ENCODE measurements at regions not wholly inside any gene's neighbourhood (a gene's known extent, or its start where the extent isn't known, plus 50 kb on each side); places are given as distances from the start of the nearest gene placed in this dataset.

DNA sequence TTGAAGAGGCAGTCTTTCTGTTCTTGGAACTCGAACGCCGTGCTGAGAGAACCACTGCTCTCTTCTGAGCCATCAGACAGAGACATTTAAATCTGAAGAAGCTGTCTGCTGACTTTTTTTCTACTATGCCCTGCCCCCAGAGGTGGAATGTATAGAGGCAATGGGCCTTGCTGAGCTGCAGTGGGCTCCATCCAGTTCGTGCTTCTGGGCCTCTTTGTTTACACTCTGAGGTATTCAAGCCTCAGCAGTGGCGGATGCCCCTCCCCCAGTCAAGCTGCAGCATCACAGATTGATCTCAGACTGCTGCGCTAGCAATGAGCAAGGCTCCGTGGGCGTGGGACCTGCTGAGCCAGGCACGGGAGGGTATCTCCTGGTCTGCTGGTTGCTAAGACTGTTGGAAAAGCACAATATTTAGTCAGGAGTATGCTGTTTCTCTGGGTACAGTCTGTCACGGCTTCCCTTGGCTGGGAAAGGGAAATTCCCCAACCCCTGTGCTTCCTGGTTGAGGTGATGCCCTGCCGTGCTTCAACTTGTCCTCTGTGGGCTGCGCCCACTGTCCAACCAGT is 526.8 kb downstream of the CD109 start:
- no peak overlapping the region for H3K4me3 ChIP-seq (ENCODE audit: low read length)
- TF ChIP-seq, protein P1, sequence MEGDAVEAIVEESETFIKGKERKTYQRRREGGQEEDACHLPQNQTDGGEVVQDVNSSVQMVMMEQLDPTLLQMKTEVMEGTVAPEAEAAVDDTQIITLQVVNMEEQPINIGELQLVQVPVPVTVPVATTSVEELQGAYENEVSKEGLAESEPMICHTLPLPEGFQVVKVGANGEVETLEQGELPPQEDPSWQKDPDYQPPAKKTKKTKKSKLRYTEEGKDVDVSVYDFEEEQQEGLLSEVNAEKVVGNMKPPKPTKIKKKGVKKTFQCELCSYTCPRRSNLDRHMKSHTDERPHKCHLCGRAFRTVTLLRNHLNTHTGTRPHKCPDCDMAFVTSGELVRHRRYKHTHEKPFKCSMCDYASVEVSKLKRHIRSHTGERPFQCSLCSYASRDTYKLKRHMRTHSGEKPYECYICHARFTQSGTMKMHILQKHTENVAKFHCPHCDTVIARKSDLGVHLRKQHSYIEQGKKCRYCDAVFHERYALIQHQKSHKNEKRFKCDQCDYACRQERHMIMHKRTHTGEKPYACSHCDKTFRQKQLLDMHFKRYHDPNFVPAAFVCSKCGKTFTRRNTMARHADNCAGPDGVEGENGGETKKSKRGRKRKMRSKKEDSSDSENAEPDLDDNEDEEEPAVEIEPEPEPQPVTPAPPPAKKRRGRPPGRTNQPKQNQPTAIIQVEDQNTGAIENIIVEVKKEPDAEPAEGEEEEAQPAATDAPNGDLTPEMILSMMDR (IDR thresholded peaks at IDR 0.05; ENCODE audit: low read depth, low read length, poor library complexity, severe bottlenecking) = no peak
- TF ChIP-seq EZH2phosphoT487 (IDR thresholded peaks at IDR 0.05; ENCODE audit: borderline replicate concordance, low read length) = no peak
- H3F3A ChIP-seq (ENCODE audit: control insufficient read depth, insufficient read depth) = no peaks in the 10 kb centered on the region
- no peaks in the 10 kb centered on the region for H3K4me1 ChIP-seq (ENCODE audit: control insufficient read depth, low read length)
- H4K20me1 ChIP-seq (ENCODE audit: control insufficient read depth, insufficient read depth, low read depth, low read length) = no peaks in the 10 kb centered on the region
- no peaks in the 10 kb centered on the region for H3K36me3 ChIP-seq (ENCODE audit: control insufficient read depth, low read length)
- H3K4me2 ChIP-seq (ENCODE audit: low read length) = no peak overlapping the region
- H3K79me2 ChIP-seq (ENCODE audit: control insufficient read depth, low read length) = no peaks in the 10 kb centered on the region
- no peak overlapping the region for H3K27ac ChIP-seq (ENCODE audit: low read depth, low read length)
- no peaks in the 10 kb centered on the region for H3K9me2 ChIP-seq (replicated peaks; ENCODE audit: control insufficient read depth, low read length)
- no peaks in the 10 kb centered on the region for H3K9me3 ChIP-seq (ENCODE audit: control insufficient read depth, insufficient read depth, low read length)
- H3K27me3 ChIP-seq (ENCODE audit: control insufficient read depth, low read length) = no peaks in the 10 kb centered on the region

- TF ChIP-seq EZH2phosphoT487 (IDR thresholded peaks at IDR 0.05; ENCODE audit: borderline replicate concordance, low read length) = no peak
- TF ChIP-seq, protein P1 (IDR thresholded peaks at IDR 0.05; ENCODE audit: low read depth, low read length, poor library complexity, severe bottlenecking) = no peak
- no peaks in the 10 kb centered on the region for H3K9me2 ChIP-seq (replicated peaks; ENCODE audit: control insufficient read depth, low read length)
- no peaks in the 10 kb centered on the region for H3K79me2 ChIP-seq (ENCODE audit: control insufficient read depth, low read length)
- no peak overlapping the region for H3K4me2 ChIP-seq (ENCODE audit: low read length)
- no peaks in the 10 kb centered on the region for H3K27me3 ChIP-seq (ENCODE audit: control insufficient read depth, low read length)
- no peaks in the 10 kb centered on the region for H4K20me1 ChIP-seq (ENCODE audit: control insufficient read depth, insufficient read depth, low read depth, low read length)
- no peaks in the 10 kb centered on the region for H3K36me3 ChIP-seq (ENCODE audit: control insufficient read depth, low read length)
- H3F3A ChIP-seq (ENCODE audit: control insufficient read depth, insufficient read depth) = no peaks in the 10 kb centered on the region
- H3K9me3 ChIP-seq (ENCODE audit: control insufficient read depth, insufficient read depth, low read length) = no peaks in the 10 kb centered on the region
- no peak overlapping the region for H3K27ac ChIP-seq (ENCODE audit: low read depth, low read length)
- no peaks in the 10 kb centered on the region for H3K4me1 ChIP-seq (ENCODE audit: control insufficient read depth, low read length)
- H3K4me3 ChIP-seq (ENCODE audit: low read length) = no peak overlapping the region
Observed at GRCh38 chr6:74213995-74214394, 518.0 kb downstream of the CD109 start.

DNA sequence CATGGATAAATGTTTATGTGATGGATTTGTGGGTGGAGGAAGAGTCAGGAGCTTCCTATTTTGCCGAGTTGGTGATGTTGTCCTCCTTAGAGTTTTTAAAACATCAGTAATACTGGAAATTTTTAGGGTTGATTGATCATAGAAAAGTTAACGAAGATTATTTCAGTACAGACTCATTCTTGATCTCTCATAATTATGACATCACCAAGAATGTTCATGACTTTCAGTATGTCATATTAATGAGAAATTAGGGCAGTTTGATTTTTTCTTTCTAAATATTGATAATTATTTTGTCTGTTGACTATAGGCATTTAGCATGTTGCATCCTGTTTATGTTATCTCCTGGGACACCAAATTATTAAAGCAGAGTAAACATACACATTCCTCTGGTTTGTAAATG is 512.2 kb downstream of the CD109 start:
- Histone ChIP-seq H3F3A (ENCODE audit: control insufficient read depth, insufficient read depth) (no peaks in the 10 kb centered on the region), H3K9me3 (ENCODE audit: control insufficient read depth, insufficient read depth, low read length) (no peaks in the 10 kb centered on the region), H3K27me3 (ENCODE audit: control insufficient read depth, low read length) (no peaks in the 10 kb centered on the region), H3K4me2 (ENCODE audit: low read length) (no peak overlapping the region), H3K27ac (ENCODE audit: low read depth, low read length) (no peak overlapping the region), H3K9me2 (replicated peaks; ENCODE audit: control insufficient read depth, low read length) (no peaks in the 10 kb centered on the region), H3K4me3 (ENCODE audit: low read length) (no peak overlapping the region), H3K79me2 (ENCODE audit: control insufficient read depth, low read length) (no peaks in the 10 kb centered on the region), H3K4me1 (ENCODE audit: control insufficient read depth, low read length) (no peaks in the 10 kb centered on the region), H4K20me1 (ENCODE audit: control insufficient read depth, insufficient read depth, low read depth, low read length) (no peaks in the 10 kb centered on the region), H3K36me3 (ENCODE audit: control insufficient read depth, low read length) (no peaks in the 10 kb centered on the region)
- TF ChIP-seq EZH2phosphoT487 (IDR thresholded peaks at IDR 0.05; ENCODE audit: borderline replicate concordance, low read length) = no peak
- TF ChIP-seq, protein P1 (IDR thresholded peaks at IDR 0.05; ENCODE audit: low read depth, low read length, poor library complexity, severe bottlenecking) = no peak
